Upper lobe of left lung (tissue), 6 donors: ENCODE measurements at regions not wholly inside any gene's neighbourhood (a gene's known extent, or its start where the extent isn't known, plus 50 kb on each side); places are given as distances from the start of the nearest gene placed in this dataset.

Experiments
- ATAC-seq, 2 donors: fragments of 200-7000 bp; cut with Tn5 transposase; one replicate each; pipeline ENCODE4 v1.9.1; 2022; ENCODE audit warnings: mild to moderate bottlenecking in 2 of 2, moderate library complexity in 2 of 2; ENCODE audit not compliant: low FRiP score in 2 of 2
- DNase-seq, 2 donors: peaks; one replicate each; pipeline ENCODE4 v3.0.0-alpha.2; 2019 to 2020
- H3K27ac ChIP-seq, 4 donors: fragments of 200-600 bp; sonication (generic); one replicate each; pipeline ENCODE4 v1.5.1; 2016 to 2019
- H3K27me3 ChIP-seq, 4 donors: fragments of 200-600 bp; sonication (generic); one replicate each; pipeline ENCODE4 v1.5.1; 2017 to 2019
- H3K36me3 ChIP-seq, 4 donors: fragments of 200-600 bp; sonication (generic); one replicate each; pipeline ENCODE4 v1.5.1; 2016 to 2019
- H3K4me1 ChIP-seq, 4 donors: fragments of 200-600 bp; sonication (generic); one replicate each; pipeline ENCODE4 v1.5.1; 2018 to 2019
- H3K4me3 ChIP-seq, 4 donors: fragments of 200-600 bp; sonication (generic); one replicate each; pipeline ENCODE4 v1.5.1; 2017 to 2019; ENCODE audit warnings: mild to moderate bottlenecking in 2 of 4, moderate library complexity in 1 of 4
- H3K9me3 ChIP-seq, 4 donors: fragments of 200-600 bp; sonication (generic); one replicate each; pipeline ENCODE4 v1.5.1; 2018 to 2019
- CTCF ChIP-seq, 6 experiments: fragments of 450-650 bp in 4 of 6; fragments of 200-600 bp in 2 of 6; sonication (generic) in 2 of 6; IDR thresholded peaks; one replicate each; pipeline ENCODE4 v1.5.1; 2016 to 2019; ENCODE audit warnings: antibody characterized with exemption in 6 of 6
- EP300 ChIP-seq, 4 donors: sonication (generic); formaldehyde crosslinking; IDR thresholded peaks; one replicate each; pipeline ENCODE4 v1.5.1; 2017; ENCODE audit warnings: antibody characterized with exemption in 4 of 4, control low read depth in 2 of 4
- POLR2A ChIP-seq, 4 donors: fragments of 450-650 bp; IDR thresholded peaks; one replicate each; pipeline ENCODE4 v1.5.1; 2016 to 2017; ENCODE audit warnings: antibody characterized with exemption in 4 of 4, mild to moderate bottlenecking in 2 of 4
- POLR2AphosphoS5 ChIP-seq, 2 donors: sonication (generic); formaldehyde crosslinking; IDR thresholded peaks; one replicate each; pipeline ENCODE4 v1.5.1; 2017; ENCODE audit warnings: antibody characterized with exemption in 2 of 2
- WGBS, 2 donors: methylation state at CpG; one replicate each; pipeline ENCODE4 v1.1.5; 2017 to 2018; 5-methylcytosine and 5-hydroxymethylcytosine counted together
- donor health status: DM: no; HTN: no; CAD: no; lungs with moderate emphysema.
- donor health status: DM: no; HTN: yes; CAD: no; lungs with severe emphysema.

- Histone ChIP-seq H3K4me3 (no peak overlapping the region), H3K27me3 (no peaks in the 10 kb centered on the region), H3K4me1 (no peaks in the 10 kb centered on the region), H3K27ac (no peak overlapping the region), H3K9me3 (no peaks in the 10 kb centered on the region), H3K36me3 (no peaks in the 10 kb centered on the region)
- no peak for ATAC-seq
- no peak for DNase-seq
- TF ChIP-seq POLR2AphosphoS5 (IDR thresholded peaks at IDR 0.05) (no peak), EP300 (IDR thresholded peaks at IDR 0.05) (no peak), POLR2A (IDR thresholded peaks at IDR 0.05) (no peak), CTCF (IDR thresholded peaks at IDR 0.05) (no peak)
- WGBS, 2 donors, result 85 to 94% methylated on average over 4 of the region's 4 CpGs
Measured at GRCh38 chr3:40853474-40853873, 328.7 kb downstream of the ZNF621 start.

GRCh38 chr3:40855871-40856270 lies 331.1 kb downstream of the ZNF621 start:
- no peak overlapping the region for H3K27ac ChIP-seq
- H3K4me1 ChIP-seq, result no peaks in the 10 kb centered on the region
- H3K36me3 ChIP-seq, result no peaks in the 10 kb centered on the region
- no peak overlapping the region for H3K4me3 ChIP-seq
- H3K27me3 ChIP-seq, result no peaks in the 10 kb centered on the region
- ATAC-seq, result no peak
- no peaks in the 10 kb centered on the region for H3K9me3 ChIP-seq
- DNase-seq, result no peak
- no peak for TF ChIP-seq EP300 (IDR thresholded peaks at IDR 0.05)
- TF ChIP-seq POLR2A (IDR thresholded peaks at IDR 0.05), result no peak
- no peak for TF ChIP-seq POLR2AphosphoS5 (IDR thresholded peaks at IDR 0.05)
- no peak for TF ChIP-seq CTCF (IDR thresholded peaks at IDR 0.05)
- WGBS, 2 donors, result 92 to 97% methylated on average over 1 of the region's 1 CpG

- no peak for TF ChIP-seq EP300 (IDR thresholded peaks at IDR 0.05)
- TF ChIP-seq POLR2AphosphoS5 (IDR thresholded peaks at IDR 0.05), result no peak
- no peak for TF ChIP-seq POLR2A (IDR thresholded peaks at IDR 0.05)
- TF ChIP-seq CTCF (IDR thresholded peaks at IDR 0.05), result no peak
- no peak for DNase-seq
- Histone ChIP-seq H3K36me3 (no peaks in the 10 kb centered on the region), H3K4me3 (no peak overlapping the region), H3K4me1 (no peaks in the 10 kb centered on the region), H3K9me3 (no peaks in the 10 kb centered on the region), H3K27me3 (no peaks in the 10 kb centered on the region), H3K27ac (no peak overlapping the region)
- ATAC-seq, result no peak
- 92 to 94% methylated on average over 7 of the region's 7 CpGs for WGBS, 2 donors
Measured at GRCh38 chr3:40858364-40859115, 333.8 kb downstream of the ZNF621 start.

- TF ChIP-seq CTCF (IDR thresholded peaks at IDR 0.05) (no peak), EP300 (IDR thresholded peaks at IDR 0.05) (no peak), POLR2AphosphoS5 (IDR thresholded peaks at IDR 0.05) (no peak), POLR2A (IDR thresholded peaks at IDR 0.05) (no peak)
- Histone ChIP-seq H3K4me1 (no peaks in the 10 kb centered on the region), H3K9me3 (no peaks in the 10 kb centered on the region), H3K27ac (no peak overlapping the region), H3K4me3 (no peak overlapping the region), H3K36me3 (no peaks in the 10 kb centered on the region), H3K27me3 (no peaks in the 10 kb centered on the region)
- WGBS, 2 donors, result 96% methylated on average over 2 of the region's 2 CpGs
- DNase-seq (no peak), ATAC-seq (no peak)
Measured at GRCh38 chr3:40862946-40863345, 336.4 kb upstream of the CTNNB1 start.
